Transverse colon (tissue), 3 donors: ENCODE measurements at regions not wholly inside any gene's neighbourhood (a gene's known extent, or its start where the extent isn't known, plus 50 kb on each side); places are given as distances from the start of the nearest gene placed in this dataset.
A peak's percentile ranks its signal among the peaks of the same experiment; 100 is the strongest.

Source experiments
- EP300 ChIP-seq: sonication (generic); formaldehyde crosslinking; IDR thresholded peaks from one replicate; pipeline ENCODE4 v1.6.1; 2017; ENCODE audit warnings: antibody characterized with exemption, low read depth
- POLR2A ChIP-seq: fragments of 450-650 bp; IDR thresholded peaks from one replicate; pipeline ENCODE4 v1.6.1; 2016; ENCODE audit warnings: antibody characterized with exemption, mild to moderate bottlenecking, moderate library complexity
- TF ChIP-seq, protein P1 (sequence below), 5 experiments: fragments of 200-600 bp in 3 of 5; fragments of 450-650 bp in 2 of 5; sonication (generic) in 3 of 5; IDR thresholded peaks; 1 replicate in 2 of 5; 2 replicates in 3 of 5; pipeline ENCODE4 v1.5.1; 2016 to 2017; ENCODE audit warnings: antibody characterized with exemption in 5 of 5, inconsistent platforms in 3 of 5, mild to moderate bottlenecking in 2 of 5, moderate library complexity in 1 of 5

DNA sequence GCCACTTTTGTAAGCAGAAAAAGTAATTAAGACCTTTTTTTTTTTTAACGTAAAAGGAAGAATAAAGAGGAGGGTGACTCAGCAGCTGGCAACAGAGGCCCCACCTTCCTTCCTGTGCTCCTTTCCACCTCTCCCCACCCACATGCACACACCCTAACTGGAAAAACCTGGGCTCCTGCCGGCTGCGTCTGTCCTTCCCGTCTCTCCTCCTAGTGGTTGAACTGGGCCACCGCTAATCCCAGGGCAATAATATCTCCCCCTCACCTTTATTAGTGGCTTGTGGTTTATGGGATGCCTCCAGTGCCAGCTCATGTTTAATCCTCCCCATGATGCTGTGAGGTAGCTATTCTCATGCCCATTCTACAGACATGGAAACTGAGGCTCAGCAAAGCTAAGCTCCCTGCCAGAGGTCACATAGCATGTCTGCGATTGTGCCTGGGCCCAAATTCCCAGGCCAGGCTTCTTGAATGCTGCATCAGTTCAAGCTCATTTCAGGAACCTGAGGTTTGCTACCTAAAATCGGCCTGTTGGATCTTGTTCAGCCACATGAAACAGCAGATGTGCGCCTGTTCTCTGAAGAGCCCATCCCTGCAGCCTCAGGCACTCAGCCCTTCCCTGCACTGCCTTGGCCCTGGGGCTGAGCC is 60.9 kb upstream of the IL17B start:
- TF ChIP-seq, protein P1, sequence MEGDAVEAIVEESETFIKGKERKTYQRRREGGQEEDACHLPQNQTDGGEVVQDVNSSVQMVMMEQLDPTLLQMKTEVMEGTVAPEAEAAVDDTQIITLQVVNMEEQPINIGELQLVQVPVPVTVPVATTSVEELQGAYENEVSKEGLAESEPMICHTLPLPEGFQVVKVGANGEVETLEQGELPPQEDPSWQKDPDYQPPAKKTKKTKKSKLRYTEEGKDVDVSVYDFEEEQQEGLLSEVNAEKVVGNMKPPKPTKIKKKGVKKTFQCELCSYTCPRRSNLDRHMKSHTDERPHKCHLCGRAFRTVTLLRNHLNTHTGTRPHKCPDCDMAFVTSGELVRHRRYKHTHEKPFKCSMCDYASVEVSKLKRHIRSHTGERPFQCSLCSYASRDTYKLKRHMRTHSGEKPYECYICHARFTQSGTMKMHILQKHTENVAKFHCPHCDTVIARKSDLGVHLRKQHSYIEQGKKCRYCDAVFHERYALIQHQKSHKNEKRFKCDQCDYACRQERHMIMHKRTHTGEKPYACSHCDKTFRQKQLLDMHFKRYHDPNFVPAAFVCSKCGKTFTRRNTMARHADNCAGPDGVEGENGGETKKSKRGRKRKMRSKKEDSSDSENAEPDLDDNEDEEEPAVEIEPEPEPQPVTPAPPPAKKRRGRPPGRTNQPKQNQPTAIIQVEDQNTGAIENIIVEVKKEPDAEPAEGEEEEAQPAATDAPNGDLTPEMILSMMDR (IDR thresholded peaks at IDR 0.05): peak; percentile 36 to 93 (median 53)
- no peak for TF ChIP-seq POLR2A
- peak; percentile 27 for TF ChIP-seq EP300
